ENCODE measurements at regions not wholly inside any gene's neighbourhood (a gene's known extent, or its start where the extent isn't known, plus 50 kb on each side); places are given as distances from the start of the nearest gene placed in this dataset.

GRCh38 chr6:44708208-44708607 lies 320.7 kb downstream of the CDC5L start:
- TF ChIP-seq REST (IDR thresholded peaks at IDR 0.05; ENCODE audit: insufficient read depth in 1 of 2, low read depth in 2 of 2, low read length in 1 of 2) = no peak
- TF ChIP-seq CTCF (IDR thresholded peaks at IDR 0.05) = no peak
- no peak for TF ChIP-seq POLR2AphosphoS5 (IDR thresholded peaks at IDR 0.05; ENCODE audit: low read depth, low read length)
- no peak for TF ChIP-seq SIN3A (IDR thresholded peaks at IDR 0.05; ENCODE audit: borderline replicate concordance, insufficient read depth, low read depth, low read length)
- TF ChIP-seq TCF7L2 (IDR thresholded peaks at IDR 0.05; ENCODE audit: low read depth, low read length) = no peak
